ENCODE measurements at regions not wholly inside any gene's neighbourhood (a gene's known extent, or its start where the extent isn't known, plus 50 kb on each side); places are given as distances from the start of the nearest gene placed in this dataset.

GRCh38 chr13:58838615-58839014, 1207.1 kb downstream of the PCDH17 start:
- no peak for DNase-seq

GRCh38 chr13:58843071-58843470, 1211.5 kb downstream of the PCDH17 start:
- DNase-seq: no peak

GRCh38 chr13:58843567-58843966, 1212.0 kb downstream of the PCDH17 start:
- DNase-seq: no peak

GRCh38 chr13:58850161-58850560, 1218.6 kb downstream of the PCDH17 start:
- no peak for DNase-seq

GRCh38 chr13:58852076-58852475, 1220.5 kb downstream of the PCDH17 start:
- DNase-seq: no peak

DNA sequence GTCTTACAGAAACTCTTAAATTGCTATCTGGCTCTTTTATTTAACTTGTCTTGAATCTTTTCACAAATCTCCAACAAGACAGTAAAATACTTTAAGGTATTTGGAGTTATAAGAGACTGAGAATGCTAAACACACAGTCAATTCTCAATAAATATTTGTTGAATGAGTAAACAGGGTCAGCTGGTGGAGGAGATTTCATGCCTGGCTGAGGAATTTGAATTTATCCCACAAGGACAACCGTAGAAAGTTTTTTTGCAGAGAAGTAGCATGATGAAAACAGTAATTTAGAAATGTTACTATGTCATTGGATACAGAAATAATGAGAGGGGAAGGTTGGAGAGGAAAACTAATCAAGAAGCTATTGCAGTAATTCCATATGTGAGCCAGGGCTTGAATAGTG, 1223.7 kb downstream of the PCDH17 start:
- DNase-seq: no peak

GRCh38 chr13:58858870-58859371, 1227.4 kb downstream of the PCDH17 start:
- DNase-seq: no peak

DNA sequence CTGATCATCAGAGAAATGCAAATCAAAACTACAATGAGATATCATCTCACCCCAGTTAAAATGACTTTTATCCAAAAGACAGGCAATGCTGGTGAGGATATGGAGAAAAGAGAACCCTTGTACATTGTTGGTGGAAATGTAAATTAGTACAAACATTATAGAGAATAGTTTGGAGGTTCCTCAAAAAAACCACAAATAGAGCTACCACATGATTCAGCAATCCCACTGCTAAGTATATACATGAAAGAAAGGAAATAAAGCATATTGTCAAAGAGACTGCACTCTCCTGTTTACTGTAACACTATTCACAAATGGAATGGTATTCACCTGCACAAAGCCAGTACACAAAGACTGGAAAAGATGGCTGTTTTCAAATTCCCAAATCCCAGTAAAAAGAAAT, 1233.7 kb downstream of the PCDH17 start:
- DNase-seq: no peak

- no peak for DNase-seq
Measured at GRCh38 chr13:58869566-58869965, 1238.0 kb downstream of the PCDH17 start.

DNA sequence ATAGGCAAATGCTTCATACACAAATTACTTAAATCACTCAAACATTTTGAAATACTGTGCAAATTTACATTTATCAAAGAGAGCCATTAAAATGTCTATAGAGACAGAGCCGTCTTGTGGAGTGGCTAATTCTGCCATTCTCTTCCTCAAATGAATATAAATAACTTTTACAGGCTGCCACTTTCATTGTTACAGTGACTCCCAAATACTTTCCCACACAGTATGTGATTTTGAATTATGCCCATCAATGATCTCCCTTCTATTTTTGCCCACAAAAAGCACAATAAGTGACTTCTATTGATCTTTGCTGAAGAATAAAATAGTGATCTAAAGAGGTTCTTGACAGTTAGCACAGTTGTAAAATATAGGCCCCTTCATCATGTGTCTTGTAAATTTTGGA, 1244.9 kb downstream of the PCDH17 start:
- no peak for DNase-seq

DNA sequence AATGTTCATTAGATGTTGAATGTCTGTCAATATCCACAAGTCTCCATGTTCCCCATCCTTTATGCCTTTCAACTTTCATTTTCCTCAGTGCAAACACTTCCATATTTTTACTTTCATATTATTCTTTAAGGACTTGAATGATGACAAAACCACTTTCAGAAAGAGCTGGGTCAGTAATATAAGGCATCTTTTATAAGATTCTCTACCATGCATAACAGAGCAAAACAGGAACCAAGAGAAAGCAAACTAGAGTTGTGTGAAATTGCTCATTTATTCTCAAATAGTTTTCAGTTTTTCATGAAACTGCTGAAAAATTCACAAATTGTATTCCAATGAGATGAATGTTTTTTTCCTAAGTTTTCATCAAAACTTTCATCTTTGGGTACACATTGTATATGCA, 1247.6 kb downstream of the PCDH17 start:
- DNase-seq: no peak

GRCh38 chr13:58882516-58882915, 1251.0 kb downstream of the PCDH17 start:
- no peak for DNase-seq

- DNase-seq: no peak
Measured at GRCh38 chr13:58883405-58883804, 1251.9 kb downstream of the PCDH17 start.

DNA sequence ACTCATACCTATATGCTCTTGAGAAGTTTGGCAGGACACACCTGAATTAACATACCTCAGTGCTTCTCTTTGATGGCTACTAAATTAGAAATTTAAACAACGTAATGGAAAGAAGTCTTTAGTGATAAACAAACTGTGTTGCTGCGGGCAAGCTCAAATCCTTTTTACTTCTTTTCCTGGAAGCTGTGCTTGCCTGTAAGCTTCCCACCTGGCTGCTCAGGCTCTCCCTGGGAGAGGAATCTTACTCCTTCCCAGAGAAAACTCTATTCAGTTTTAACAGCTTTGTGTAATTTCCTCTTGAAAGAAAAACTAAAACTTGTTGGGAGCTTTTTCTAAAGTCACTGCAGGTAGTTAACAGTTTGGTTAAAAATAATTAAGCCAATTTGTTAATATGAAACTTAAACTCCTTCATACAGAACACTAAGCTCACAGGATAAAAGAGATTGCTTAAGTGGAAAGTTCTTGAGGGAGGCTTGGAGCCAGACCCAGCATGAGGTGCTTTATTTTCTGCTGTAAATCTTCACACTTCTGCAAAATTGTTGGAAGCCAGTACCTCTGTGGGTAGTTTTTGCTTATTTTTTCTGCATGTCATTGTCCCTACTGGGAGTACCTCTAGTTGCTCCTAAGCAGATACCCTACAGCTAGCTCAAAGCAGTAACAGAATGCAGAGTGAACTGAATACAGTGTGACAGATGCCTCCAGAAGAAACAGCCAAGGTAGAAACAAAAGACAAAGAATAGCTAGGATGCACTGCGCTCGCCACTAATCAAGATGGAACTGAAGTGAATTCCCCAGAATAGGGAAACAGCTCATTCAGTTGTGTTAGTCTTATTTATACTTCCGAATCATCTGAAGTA, 1253.0 kb downstream of the PCDH17 start:
- DNase-seq: no peak

DNA sequence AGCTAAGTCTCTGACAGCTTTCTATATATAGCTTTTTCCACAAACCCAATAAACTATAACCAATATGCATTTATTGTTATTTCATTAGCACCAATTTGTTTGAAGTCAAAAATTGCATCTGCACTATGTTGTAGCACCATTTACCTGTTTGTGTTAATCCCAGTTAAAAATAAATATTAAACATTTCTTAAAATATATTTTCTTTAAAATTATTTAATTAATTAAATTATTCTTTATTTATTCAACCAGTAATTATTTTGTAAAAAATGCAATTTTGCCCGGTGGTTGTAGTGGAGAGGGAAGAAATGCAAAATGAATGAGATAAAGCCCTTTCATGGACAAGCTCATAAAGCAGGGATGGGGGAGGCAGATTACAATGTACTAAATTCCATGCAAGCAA, 1257.9 kb downstream of the PCDH17 start:
- DNase-seq: no peak

- DNase-seq: no peak
Measured at GRCh38 chr13:58893396-58893795, 1261.9 kb downstream of the PCDH17 start.

DNA sequence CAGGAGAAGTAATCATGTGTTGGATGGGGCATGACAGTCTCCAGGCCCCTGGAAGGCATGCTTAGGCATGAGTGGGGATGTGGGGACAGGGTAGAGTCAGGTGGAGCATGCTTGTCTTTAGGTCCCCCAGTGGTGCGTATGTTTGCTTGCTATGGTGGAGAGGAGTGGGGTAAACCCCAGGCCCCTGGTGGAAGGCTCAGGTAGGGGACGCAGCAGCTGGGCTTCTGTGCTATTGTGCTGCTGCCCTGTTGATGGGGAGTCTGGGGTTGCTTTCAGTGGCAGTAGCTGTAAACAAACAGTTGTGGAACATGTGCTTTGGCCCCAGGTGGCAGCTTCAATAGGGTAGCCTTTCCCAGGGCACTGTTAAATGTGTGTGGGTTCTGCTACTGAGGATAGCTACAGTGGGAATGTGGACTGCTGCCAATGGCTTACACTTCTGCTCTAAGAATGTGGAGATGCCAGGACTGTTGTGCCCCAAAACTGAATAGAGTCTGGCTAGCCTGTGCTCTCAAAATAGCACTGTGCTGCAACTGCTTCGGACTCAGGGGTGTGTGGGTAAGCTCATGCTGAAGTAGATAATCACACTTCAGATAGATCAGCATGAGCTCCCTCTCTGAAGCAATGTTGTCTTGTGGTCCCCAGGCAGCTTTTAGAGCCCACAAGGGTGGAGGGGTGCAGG, 1257.3 kb downstream of the DIAPH3 start:
- DNase-seq: no peak

GRCh38 chr13:58907347-58907746, 1256.4 kb downstream of the DIAPH3 start:
- no peak for DNase-seq

DNA sequence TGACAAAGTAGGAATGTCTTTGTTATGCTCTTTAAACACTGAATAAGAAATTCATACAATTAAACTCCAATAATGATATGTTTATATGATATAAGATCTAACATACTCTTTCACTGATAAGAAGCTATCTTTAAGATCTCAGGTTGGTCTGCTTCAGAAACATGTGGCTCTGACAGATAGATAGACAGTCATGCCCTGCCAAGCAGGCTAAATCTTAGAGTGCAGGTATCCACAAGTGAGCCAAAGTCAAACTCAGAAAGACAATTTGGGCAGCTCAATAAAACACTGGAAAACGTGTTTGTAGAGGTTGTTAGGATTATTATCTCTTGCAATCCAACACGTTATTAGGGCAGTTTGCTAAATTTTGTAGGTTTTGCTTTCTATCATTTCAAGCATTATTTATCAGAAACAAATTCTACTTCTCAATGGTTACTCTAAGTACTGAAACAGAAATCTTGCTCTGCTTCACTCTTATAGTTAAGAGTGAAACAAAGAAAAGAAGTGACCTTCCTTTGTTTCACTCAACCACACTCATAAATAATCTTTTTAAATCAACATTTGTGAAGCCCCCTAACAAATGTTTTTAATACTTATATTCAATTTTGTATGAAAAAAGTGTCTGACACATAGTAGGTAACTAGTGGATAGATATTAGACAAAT, 1255.6 kb downstream of the DIAPH3 start:
- DNase-seq: no peak

- DNase-seq: no peak
Measured at GRCh38 chr13:58919551-58919950, 1244.2 kb downstream of the DIAPH3 start.

GRCh38 chr13:58921129-58921528, 1242.6 kb downstream of the DIAPH3 start:
- no peak for DNase-seq

DNA sequence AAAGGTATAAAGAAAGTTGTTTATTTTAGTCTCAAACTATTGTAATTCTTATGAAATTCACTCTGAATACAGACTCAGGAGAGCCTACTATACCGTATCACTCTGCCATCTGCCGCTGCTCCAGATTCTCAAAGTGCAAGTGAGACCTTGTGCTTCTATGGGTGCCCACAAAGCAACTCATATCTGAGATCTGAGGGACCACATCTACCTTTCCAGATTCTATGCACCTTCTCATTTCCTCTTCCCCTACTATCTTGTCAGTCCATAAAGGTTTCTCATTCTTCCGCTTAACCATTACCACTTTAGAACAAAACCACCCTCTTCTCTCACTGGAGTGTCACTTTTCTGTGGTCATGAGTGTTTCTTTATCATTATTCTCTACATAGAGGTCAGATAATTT, 1236.9 kb downstream of the DIAPH3 start:
- DNase-seq: no peak

GRCh38 chr13:58933475-58933874, 1230.3 kb downstream of the DIAPH3 start:
- DNase-seq: no peak

GRCh38 chr13:58935689-58936088, 1228.0 kb downstream of the DIAPH3 start:
- DNase-seq: no peak

Measured in T-helper 2 cell (primary cell).